OCI-LY3 (cell line): ENCODE measurements at regions not wholly inside any gene's neighbourhood (a gene's known extent, or its start where the extent isn't known, plus 50 kb on each side); places are given as distances from the start of the nearest gene placed in this dataset.

ENCODE experiments used
- CTCF ChIP-seq: fragments of 200-600, 300-600 bp; sonication (generic); IDR thresholded peaks from 2 replicates; pipeline ENCODE4 v1.5.1; 2014; ENCODE audit warnings: antibody characterized with exemption, low read length, low read depth
- EZH2phosphoT487 ChIP-seq: fragments of 200-600 bp; shearing (Covaris generic); IDR thresholded peaks from 2 replicates; pipeline ENCODE4 v1.6.1; 2018; ENCODE audit warnings: antibody characterized with exemption, mixed run types, low read depth

GRCh38 chr11:34750692-34751405 is 130.0 kb downstream of the EHF start:
- no peak for TF ChIP-seq CTCF
- TF ChIP-seq EZH2phosphoT487: no peak
